ENCODE measurements at regions not wholly inside any gene's neighbourhood (a gene's known extent, or its start where the extent isn't known, plus 50 kb on each side); places are given as distances from the start of the nearest gene placed in this dataset.

- no peak overlapping the region for H3K9ac ChIP-seq (ENCODE audit: low read length)
- no peak overlapping the region for H3K27ac ChIP-seq (ENCODE audit: low read length)
- DNase-seq, result no peak
- H3K36me3 ChIP-seq (replicated peaks; ENCODE audit: insufficient read depth, low read length), result no peaks in the 10 kb centered on the region
- TF ChIP-seq EZH2phosphoT487 (IDR thresholded peaks at IDR 0.05; ENCODE audit: low read length) (no peak), EZH2 (optimal IDR thresholded peaks at IDR 0.05; ENCODE audit: low read depth, low read length) (no peak), CTCF (IDR thresholded peaks at IDR 0.05; ENCODE audit: low read length) (no peak)
- H3K27me3 ChIP-seq (replicated peaks; ENCODE audit: insufficient read depth, low read length), result no peaks in the 10 kb centered on the region
- H4K20me1 ChIP-seq (ENCODE audit: insufficient read depth, low read length), result no peaks in the 10 kb centered on the region
- no peaks in the 10 kb centered on the region for H3K9me2 ChIP-seq (replicated peaks; ENCODE audit: insufficient read depth, low read length)
- H3F3A ChIP-seq (ENCODE audit: insufficient read depth, low read length), result no peaks in the 10 kb centered on the region
- no peak overlapping the region for H3K4me2 ChIP-seq (ENCODE audit: low read depth, low read length)
- no peaks in the 10 kb centered on the region for H3K4me1 ChIP-seq (ENCODE audit: low read length)
- no peak overlapping the region for H2AFZ ChIP-seq (ENCODE audit: low read length)
- H3K4me3 ChIP-seq (ENCODE audit: low read length), result no peak overlapping the region
- no peaks in the 10 kb centered on the region for H3K79me2 ChIP-seq (ENCODE audit: low read length)
- H3K9me3 ChIP-seq (replicated peaks; ENCODE audit: insufficient read depth, low read length), result no peaks in the 10 kb centered on the region
Observed at GRCh38 chr11:104630352-104630751, 267.9 kb downstream of the CASP12 start.

- H3K27me3 ChIP-seq (replicated peaks; ENCODE audit: insufficient read depth, low read length), result no peaks in the 10 kb centered on the region
- no peaks in the 10 kb centered on the region for H3K4me1 ChIP-seq (ENCODE audit: low read length)
- no peaks in the 10 kb centered on the region for H3K36me3 ChIP-seq (replicated peaks; ENCODE audit: insufficient read depth, low read length)
- no peak overlapping the region for H3K9ac ChIP-seq (ENCODE audit: low read length)
- H3F3A ChIP-seq (ENCODE audit: insufficient read depth, low read length), result no peaks in the 10 kb centered on the region
- no peak for TF ChIP-seq EZH2 (optimal IDR thresholded peaks at IDR 0.05; ENCODE audit: low read depth, low read length)
- TF ChIP-seq CTCF (IDR thresholded peaks at IDR 0.05; ENCODE audit: low read length), result no peak
- TF ChIP-seq EZH2phosphoT487 (IDR thresholded peaks at IDR 0.05; ENCODE audit: low read length), result no peak
- no peak overlapping the region for H3K4me3 ChIP-seq (ENCODE audit: low read length)
- no peaks in the 10 kb centered on the region for H3K79me2 ChIP-seq (ENCODE audit: low read length)
- H3K4me2 ChIP-seq (ENCODE audit: low read depth, low read length), result no peak overlapping the region
- no peak overlapping the region for H2AFZ ChIP-seq (ENCODE audit: low read length)
- H3K9me2 ChIP-seq (replicated peaks; ENCODE audit: insufficient read depth, low read length), result no peaks in the 10 kb centered on the region
- H4K20me1 ChIP-seq (ENCODE audit: insufficient read depth, low read length), result no peaks in the 10 kb centered on the region
- no peak for DNase-seq
- no peaks in the 10 kb centered on the region for H3K9me3 ChIP-seq (replicated peaks; ENCODE audit: insufficient read depth, low read length)
- no peak overlapping the region for H3K27ac ChIP-seq (ENCODE audit: low read length)
Observed at GRCh38 chr11:104625246-104625645, 273.0 kb downstream of the CASP12 start.

- Histone ChIP-seq H3K9me2 (replicated peaks; ENCODE audit: insufficient read depth, low read length) (no peaks in the 10 kb centered on the region), H2AFZ (ENCODE audit: low read length) (no peak overlapping the region), H3K79me2 (ENCODE audit: low read length) (no peaks in the 10 kb centered on the region), H3F3A (ENCODE audit: insufficient read depth, low read length) (no peaks in the 10 kb centered on the region), H3K9me3 (replicated peaks; ENCODE audit: insufficient read depth, low read length) (no peaks in the 10 kb centered on the region), H3K36me3 (replicated peaks; ENCODE audit: insufficient read depth, low read length) (no peaks in the 10 kb centered on the region), H3K4me3 (ENCODE audit: low read length) (no peak overlapping the region), H4K20me1 (ENCODE audit: insufficient read depth, low read length) (no peaks in the 10 kb centered on the region), H3K9ac (ENCODE audit: low read length) (no peak overlapping the region), H3K4me1 (ENCODE audit: low read length) (no peaks in the 10 kb centered on the region), H3K27ac (ENCODE audit: low read length) (no peak overlapping the region), H3K4me2 (ENCODE audit: low read depth, low read length) (no peak overlapping the region), H3K27me3 (replicated peaks; ENCODE audit: insufficient read depth, low read length) (no peaks in the 10 kb centered on the region)
- TF ChIP-seq EZH2 (optimal IDR thresholded peaks at IDR 0.05; ENCODE audit: low read depth, low read length), result no peak
- no peak for DNase-seq
Observed at GRCh38 chr11:104624021-104624420, 274.2 kb downstream of the CASP12 start.

- H3K79me2 ChIP-seq (ENCODE audit: low read length), result no peaks in the 10 kb centered on the region
- H3K4me3 ChIP-seq (ENCODE audit: low read length), result no peak overlapping the region
- no peaks in the 10 kb centered on the region for H3K27me3 ChIP-seq (replicated peaks; ENCODE audit: insufficient read depth, low read length)
- H3K9me2 ChIP-seq (replicated peaks; ENCODE audit: insufficient read depth, low read length), result no peaks in the 10 kb centered on the region
- H2AFZ ChIP-seq (ENCODE audit: low read length), result no peak overlapping the region
- DNase-seq, result no peak
- H3K9ac ChIP-seq (ENCODE audit: low read length), result no peak overlapping the region
- H3K9me3 ChIP-seq (replicated peaks; ENCODE audit: insufficient read depth, low read length), result no peaks in the 10 kb centered on the region
- H3K36me3 ChIP-seq (replicated peaks; ENCODE audit: insufficient read depth, low read length), result no peaks in the 10 kb centered on the region
- no peak overlapping the region for H3K4me2 ChIP-seq (ENCODE audit: low read depth, low read length)
- H3K27ac ChIP-seq (ENCODE audit: low read length), result no peak overlapping the region
- H3K4me1 ChIP-seq (ENCODE audit: low read length), result no peaks in the 10 kb centered on the region
- no peaks in the 10 kb centered on the region for H4K20me1 ChIP-seq (ENCODE audit: insufficient read depth, low read length)
- TF ChIP-seq EZH2 (optimal IDR thresholded peaks at IDR 0.05; ENCODE audit: low read depth, low read length) (no peak), EZH2phosphoT487 (IDR thresholded peaks at IDR 0.05; ENCODE audit: low read length) (no peak), CTCF (IDR thresholded peaks at IDR 0.05; ENCODE audit: low read length) (no peak)
- H3F3A ChIP-seq (ENCODE audit: insufficient read depth, low read length), result no peaks in the 10 kb centered on the region
Observed at GRCh38 chr11:104623518-104623917, 274.7 kb downstream of the CASP12 start.
